OCI-LY7 (cell line): ENCODE measurements at regions not wholly inside any gene's neighbourhood (a gene's known extent, or its start where the extent isn't known, plus 50 kb on each side); places are given as distances from the start of the nearest gene placed in this dataset.

ENCODE experiments used
- BruUV-seq: library from RNA; stranded (reverse); fragments of 400-500 nt; replicated peaks from 2 replicates; lab custom pipeline; 2021; lab: Mats Ljungman, UMichigan
- CTCF ChIA-PET: fragments of 300-600 bp; sonication (Branson Sonifier 250); formaldehyde crosslinking; loops from one replicate; lab custom pipeline; 2022; ENCODE audit warnings: antibody characterized with exemption; ENCODE audit not compliant: unreplicated experiment; lab: Charles Lee
- POLR2A ChIA-PET: fragments of 300-600 bp; sonication (Branson Sonifier 250); formaldehyde crosslinking; loops from one replicate; lab custom pipeline; 2022; ENCODE audit warnings: antibody characterized with exemption; lab: Charles Lee
- DNase-seq: peaks from one replicate; pipeline ENCODE4 v3.0.0-alpha.2; 2015; ENCODE audit warnings: low spot score
- H2AFZ ChIP-seq: fragments of 200-600 bp; sonication (generic), shearing (Covaris generic); 2 replicates; pipeline ENCODE4 v1.6.1; 2014; ENCODE audit warnings: mild to moderate bottlenecking, antibody characterized with exemption, low read length, moderate library complexity
- H3K27ac ChIP-seq: fragments of 200-600 bp; sonication (generic); 2 replicates; pipeline ENCODE4 v1.5.1; 2014; ENCODE audit warnings: mixed run types, low read depth, mild to moderate bottlenecking, moderate library complexity, low read length, inconsistent platforms; ENCODE audit not compliant: poor library complexity, severe bottlenecking
- H3K36me3 ChIP-seq: fragments of 200-600 bp; sonication (generic); 2 replicates; pipeline ENCODE4 v1.6.1; 2014; ENCODE audit warnings: mild to moderate bottlenecking, antibody characterized with exemption, low read length, moderate library complexity, mixed read lengths; ENCODE audit not compliant: insufficient read depth
- H3K4me1 ChIP-seq: fragments of 200-600 bp; sonication (generic); 2 replicates; pipeline ENCODE4 v1.5.1; 2014; ENCODE audit warnings: mild to moderate bottlenecking, low read length; ENCODE audit not compliant: insufficient read depth, poor library complexity, severe bottlenecking
- H3K4me2 ChIP-seq: fragments of 200-600 bp; sonication (generic); 2 replicates; pipeline ENCODE4 v1.6.1; 2014; ENCODE audit warnings: mild to moderate bottlenecking, low read length
- H3K4me3 ChIP-seq: fragments of 200-600 bp; sonication (generic); 2 replicates; pipeline ENCODE4 v1.5.1; 2014; ENCODE audit warnings: mild to moderate bottlenecking, low read depth, low read length; ENCODE audit not compliant: poor library complexity, severe bottlenecking
- H3K79me2 ChIP-seq: fragments of 200-600 bp; sonication (generic); 2 replicates; pipeline ENCODE4 v1.6.1; 2016; ENCODE audit warnings: low read depth, mild to moderate bottlenecking, low read length, moderate library complexity, mixed read lengths; ENCODE audit not compliant: insufficient read depth
- H3K9me2 ChIP-seq: fragments of 200-600 bp; sonication (generic); 2 replicates; pipeline ENCODE4 v1.6.1; 2016; ENCODE audit warnings: mild to moderate bottlenecking, low read length, mixed read lengths; ENCODE audit not compliant: insufficient read depth
- H3K9me3 ChIP-seq: fragments of 200-600 bp; sonication (generic); 2 replicates; pipeline ENCODE4 v1.6.1; 2014; ENCODE audit warnings: mild to moderate bottlenecking, mixed run types, low read length, mixed read lengths
- H4K20me1 ChIP-seq: fragments of 200-600 bp; sonication (generic); 2 replicates; pipeline ENCODE4 v1.6.1; 2014; ENCODE audit warnings: mild to moderate bottlenecking, antibody characterized with exemption, low read length, moderate library complexity, mixed read lengths; ENCODE audit not compliant: insufficient read depth
- CTCF ChIP-seq: fragments of 200-600 bp; sonication (generic); conservative IDR thresholded peaks from 2 replicates; pipeline ENCODE4 v1.5.1; 2014; ENCODE audit warnings: mild to moderate bottlenecking, antibody characterized with exemption, low read length, moderate library complexity, mixed read lengths
- EZH2phosphoT487 ChIP-seq: fragments of 200-600 bp; sonication (generic); IDR thresholded peaks from 2 replicates; pipeline ENCODE4 v1.6.1; 2018; ENCODE audit warnings: low read depth, borderline replicate concordance, mild to moderate bottlenecking, mixed run types, antibody characterized with exemption, low read length, moderate library complexity, mixed read lengths
- intact Hi-C: fragments of 100-400 bp; cut with micrococcal nuclease; formaldehyde crosslinking; loops from one replicate; pipeline ENCODE4 v1.10.0; 2022; ENCODE audit not compliant: unreplicated experiment

- no peak for DNase-seq
- no peaks in the 10 kb centered on the region for H3K4me1 ChIP-seq
- POLR2A ChIA-PET = no interaction called here
- CTCF ChIA-PET = no interaction called here
- BruUV-seq = no TSS peak
- intact Hi-C loops = no loop called here
- no peak for TF ChIP-seq EZH2phosphoT487
- no peak for TF ChIP-seq CTCF
- no peak overlapping the region for H3K4me2 ChIP-seq
- no peaks in the 10 kb centered on the region for H3K9me2 ChIP-seq
- H3K4me3 ChIP-seq = no peak overlapping the region
- no peaks in the 10 kb centered on the region for H3K79me2 ChIP-seq
- no peaks in the 10 kb centered on the region for H3K9me3 ChIP-seq
- no peak overlapping the region for H3K27ac ChIP-seq
- no peaks in the 10 kb centered on the region for H3K36me3 ChIP-seq
- no peaks in the 10 kb centered on the region for H4K20me1 ChIP-seq
- H2AFZ ChIP-seq = no peak overlapping the region
These were observed 226.9 kb downstream of the SNX19 start for GRCh38 chr11:130689222-130689908.

- TF ChIP-seq EZH2phosphoT487 (no peak), CTCF (no peak)
- Histone ChIP-seq H3K79me2 (no peaks in the 10 kb centered on the region), H3K4me2 (no peak overlapping the region), H3K27ac (no peak overlapping the region), H3K4me1 (no peaks in the 10 kb centered on the region), H2AFZ (no peak overlapping the region), H4K20me1 (no peaks in the 10 kb centered on the region), H3K9me3 (no peaks in the 10 kb centered on the region), H3K4me3 (no peak overlapping the region), H3K9me2 (no peaks in the 10 kb centered on the region), H3K36me3 (no peaks in the 10 kb centered on the region)
- DNase-seq = no peak
- POLR2A ChIA-PET = no interaction called here
- intact Hi-C loops = no loop called here
- no TSS peak for BruUV-seq
- CTCF ChIA-PET = no interaction called here
These were observed 224.7 kb downstream of the SNX19 start for GRCh38 chr11:130691581-130691980.

GRCh38 chr11:130692220-130692619 is 224.1 kb downstream of the SNX19 start:
- Histone ChIP-seq H3K36me3 (no peaks in the 10 kb centered on the region), H3K4me1 (no peaks in the 10 kb centered on the region), H3K79me2 (no peaks in the 10 kb centered on the region), H3K4me3 (no peak overlapping the region), H3K9me2 (no peaks in the 10 kb centered on the region), H3K9me3 (no peaks in the 10 kb centered on the region), H4K20me1 (no peaks in the 10 kb centered on the region), H3K27ac (no peak overlapping the region), H3K4me2 (no peak overlapping the region), H2AFZ (no peak overlapping the region)
- intact Hi-C loops = no loop called here
- ChIA-PET POLR2A (no interaction called here), CTCF (no interaction called here)
- no peak for DNase-seq
- TF ChIP-seq EZH2phosphoT487 (no peak), CTCF (no peak)
- BruUV-seq = no TSS peak
